GM12878 (cell line): ENCODE measurements at regions not wholly inside any gene's neighbourhood (a gene's known extent, or its start where the extent isn't known, plus 50 kb on each side); places are given as distances from the start of the nearest gene placed in this dataset.

Source experiments
- ATAC-seq: fragments of 200-7000 bp; cut with Tn5 transposase; 3 replicates; pipeline ENCODE4 v1.9.1; 2020; ENCODE audit warnings: mild to moderate bottlenecking, moderate library complexity
- BruUV-seq: library from RNA; stranded (reverse); fragments of 400-500 nt; replicated peaks from 2 replicates; lab custom pipeline; 2021; lab: Mats Ljungman, UMichigan
- CTCF ChIA-PET: fragments of 300-600 bp; sonication (Branson Sonifier 250); formaldehyde crosslinking; extraction: SDS; loops from one replicate; lab custom pipeline; 2021; ENCODE audit warnings: inconsistent platforms; lab: Yijun Ruan, JAX
- POLR2A ChIA-PET: fragments of 350-600 bp; formaldehyde crosslinking; extraction: SDS; loops from one replicate; lab custom pipeline; 2021; ENCODE audit warnings: inconsistent platforms; lab: Charles Lee
- RAD21 ChIA-PET: fragments of 300-600 bp; sonication (Branson Sonifier 250); formaldehyde crosslinking; loops from one replicate; lab custom pipeline; 2023; ENCODE audit warnings: antibody characterized with exemption; ENCODE audit not compliant: unreplicated experiment; lab: Charles Lee
- SMC1A ChIA-PET: fragments of 300-600 bp; sonication (Branson Sonifier 250); formaldehyde crosslinking; loops from one replicate; lab custom pipeline; 2023; ENCODE audit not compliant: unreplicated experiment, uncharacterized antibody; lab: Charles Lee
- DNase-seq: peaks from one replicate; pipeline ENCODE4 v3.0.0-alpha.2; 2011; ENCODE audit warnings: low read depth, low spot score
- FAIRE-seq: peaks from 3 replicates; lab custom pipeline; 2011; peaks lifted over from hg19 to GRCh38; lab: Jason Lieb, UNC
- H2AFZ ChIP-seq: 2 replicates; pipeline ENCODE4 v1.6.0; 2011; ENCODE audit warnings: low read depth, low read length, control low read depth; ENCODE audit not compliant: control insufficient read depth
- H3K27ac ChIP-seq: 2 replicates; pipeline ENCODE4 v1.5.1; 2011; ENCODE audit warnings: control low read depth; ENCODE audit not compliant: control insufficient read depth, insufficient read depth
- H3K27me3 ChIP-seq, 2 experiments: replicated peaks in 1 of 2; 2 replicates each; pipeline versions ENCODE4 v1.6.0 to v1.6.1; 2011; ENCODE audit warnings: low read length in 1 of 2; ENCODE audit not compliant: control insufficient read depth in 2 of 2, insufficient read depth in 2 of 2
- H3K36me3 ChIP-seq, 2 experiments: 2 replicates each; pipeline ENCODE4 v1.5.1; 2011; ENCODE audit warnings: low read length in 1 of 2; ENCODE audit not compliant: control insufficient read depth in 2 of 2, insufficient read depth in 2 of 2
- H3K4me1 ChIP-seq: 2 replicates; pipeline ENCODE4 v1.6.1; 2011; ENCODE audit warnings: mild to moderate bottlenecking, low read length, moderate library complexity, mixed read lengths; ENCODE audit not compliant: control insufficient read depth, insufficient read depth
- H3K4me2 ChIP-seq: 2 replicates; pipeline ENCODE4 v1.6.0; 2011; ENCODE audit warnings: control low read depth; ENCODE audit not compliant: control insufficient read depth, insufficient read depth
- H3K4me3 ChIP-seq: fragments of 200-600 bp; sonication (generic); 2 replicates; pipeline ENCODE4 v1.5.1; 2016
- H3K79me2 ChIP-seq: 2 replicates; pipeline ENCODE4 v1.6.0; 2011; ENCODE audit warnings: low read length; ENCODE audit not compliant: control insufficient read depth, insufficient read depth
- H3K9ac ChIP-seq: 2 replicates; pipeline ENCODE4 v1.8.0; 2011; ENCODE audit warnings: low read length, control low read depth, mixed read lengths; ENCODE audit not compliant: control insufficient read depth, insufficient read depth
- H3K9me3 ChIP-seq: replicated peaks from 3 replicates; pipeline ENCODE4 v1.5.1; 2011; ENCODE audit warnings: mild to moderate bottlenecking, low read length; ENCODE audit not compliant: control insufficient read depth, insufficient read depth
- H4K20me1 ChIP-seq: 2 replicates; pipeline ENCODE4 v1.6.0; 2011; ENCODE audit not compliant: control insufficient read depth, insufficient read depth
- ATF7 ChIP-seq: fragments of 450-650 bp; IDR thresholded peaks from 2 replicates; pipeline ENCODE4 v1.6.1; 2016; ENCODE audit warnings: low read depth, mild to moderate bottlenecking
- BACH1 ChIP-seq: fragments of 450-650 bp; IDR thresholded peaks from 2 replicates; pipeline ENCODE4 v1.6.1; 2017; ENCODE audit warnings: mild to moderate bottlenecking, borderline replicate concordance
- CBFB ChIP-seq: IDR thresholded peaks from 2 replicates; pipeline ENCODE4 v1.6.1; 2016; ENCODE audit warnings: antibody characterized with exemption, low read depth
- EGR1 ChIP-seq, 2 experiments: IDR thresholded peaks; 1 replicate in 1 of 2; 2 replicates in 1 of 2; pipeline ENCODE4 v1.6.1; 2011 to 2012; ENCODE audit warnings: low read depth in 2 of 2, low read length in 2 of 2, borderline replicate concordance in 1 of 2, mild to moderate bottlenecking in 1 of 2, moderate library complexity in 1 of 2
- EZH2 ChIP-seq: IDR thresholded peaks from 2 replicates; pipeline ENCODE4 v1.6.1; 2012; ENCODE audit warnings: low read depth, mild to moderate bottlenecking, control low read depth, inconsistent platforms, low read length, borderline replicate concordance; ENCODE audit not compliant: control insufficient read depth
- FOXK2 ChIP-seq: fragments of 450-650 bp; IDR thresholded peaks from 2 replicates; pipeline ENCODE4 v1.6.1; 2017; ENCODE audit warnings: mild to moderate bottlenecking, moderate library complexity
- GABPA ChIP-seq: IDR thresholded peaks from 2 replicates; pipeline ENCODE4 v1.6.1; 2014; ENCODE audit warnings: antibody characterized with exemption, low read depth, mild to moderate bottlenecking, inconsistent platforms
- HDAC2 ChIP-seq: fragments of 200-600 bp; sonication (generic); IDR thresholded peaks from 2 replicates; pipeline ENCODE4 v1.6.1; 2017
- KDM1A ChIP-seq: fragments of 200-600 bp; sonication (generic); IDR thresholded peaks from 2 replicates; pipeline ENCODE4 v1.6.1; 2016; ENCODE audit warnings: borderline replicate concordance
- MTA3 ChIP-seq: IDR thresholded peaks from 2 replicates; pipeline ENCODE4 v1.6.1; 2012; ENCODE audit warnings: low read length, inconsistent platforms, borderline replicate concordance
- MYC ChIP-seq: IDR thresholded peaks from 2 replicates; pipeline ENCODE4 v1.6.1; 2011; ENCODE audit warnings: mild to moderate bottlenecking, low read length, moderate library complexity, inconsistent platforms; ENCODE audit not compliant: insufficient read depth, insufficient replicate concordance, insufficient read length, severe bottlenecking
- NFYB ChIP-seq: IDR thresholded peaks from 2 replicates; pipeline ENCODE4 v1.6.1; 2011; ENCODE audit warnings: low read depth, mild to moderate bottlenecking, low read length, improper control_type of control experiment, moderate library complexity; ENCODE audit not compliant: insufficient read depth
- NRF1 ChIP-seq: conservative IDR thresholded peaks from 2 replicates; pipeline ENCODE4 v1.6.1; 2011; ENCODE audit warnings: mild to moderate bottlenecking, low read depth, low read length, improper control_type of control experiment
- POLR2AphosphoS5 ChIP-seq: IDR thresholded peaks from 2 replicates; pipeline ENCODE4 v1.6.1; 2011; ENCODE audit warnings: mild to moderate bottlenecking, low read length, inconsistent platforms
- STAT1 ChIP-seq: fragments of 450-650 bp; conservative IDR thresholded peaks from 2 replicates; pipeline ENCODE4 v1.6.1; 2014; ENCODE audit warnings: antibody characterized with exemption, mild to moderate bottlenecking
- STAT3 ChIP-seq: IDR thresholded peaks from 2 replicates; pipeline ENCODE4 v1.6.1; 2011; ENCODE audit warnings: low read depth, low read length, improper control_type of control experiment
- ZBED1 ChIP-seq: IDR thresholded peaks from 2 replicates; pipeline ENCODE4 v1.6.1; 2016; ENCODE audit warnings: borderline replicate concordance
- ZNF217 ChIP-seq: fragments of 450-650 bp; IDR thresholded peaks from 2 replicates; pipeline ENCODE4 v1.6.1; 2017; ENCODE audit warnings: antibody characterized with exemption, mild to moderate bottlenecking
- WGBS: methylation state at CpG from one replicate; pipeline ENCODE4 v1.1.6; 2016; ENCODE audit warnings: low lambda C conversion rate; ENCODE audit not compliant: insufficient replicate concordance, insufficient coverage; ENCODE audit errors: missing lambda C conversion rate; 5-methylcytosine and 5-hydroxymethylcytosine counted together
- in situ Hi-C: fragments of 300-500 bp; cut with MboI; formaldehyde crosslinking; loops from 9 replicates; pipeline ENCODE4 v1.14.3; 2018; ENCODE audit warnings: mixed read lengths
- intact Hi-C: fragments of 100-400 bp; cut with micrococcal nuclease; formaldehyde crosslinking; loops from one replicate; pipeline ENCODE4 v1.14.2; 2022; ENCODE audit not compliant: unreplicated experiment
- TF ChIP-seq, protein P1 (sequence below): fragments of 450-650 bp; IDR thresholded peaks from 2 replicates; pipeline ENCODE4 v1.6.1; 2017; ENCODE audit warnings: borderline replicate concordance

DNA sequence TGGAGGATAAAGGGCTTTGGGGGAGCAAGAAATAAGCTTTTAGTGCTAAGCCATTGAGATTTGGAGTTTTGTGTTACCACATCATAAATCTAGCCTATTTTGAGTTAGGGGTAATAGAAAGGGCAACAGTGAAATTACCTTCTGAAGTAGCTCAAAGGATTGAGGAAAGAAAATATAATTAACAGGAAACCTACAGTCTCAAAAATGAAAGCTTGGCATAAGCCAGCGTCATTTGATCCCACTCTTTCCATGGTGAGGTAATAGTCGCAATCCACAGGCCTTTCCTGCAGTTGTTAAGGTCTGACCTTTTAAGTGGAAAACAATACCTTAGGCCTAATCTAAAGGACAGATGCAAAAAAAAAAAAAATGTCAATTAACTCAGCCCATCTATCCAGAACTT is 182.7 kb downstream of the UXS1 start:
- H3K9me3 ChIP-seq: no peaks in the 10 kb centered on the region; the same call in 2 of the 3 replicates
- ChIA-PET RAD21 (no interaction called here), CTCF (no interaction called here), SMC1A (interaction anchor here (0.7 kb wide), 1 partner anchor 10 kb away, joined by 5 read pairs; no protein-coding TSS in a partner anchor), POLR2A (no interaction called here)
- intact Hi-C loops: no loop called here
- H3K36me3 ChIP-seq: no peaks in the 10 kb centered on the region
- no peak overlapping the region for H3K4me3 ChIP-seq
- no peaks in the 10 kb centered on the region for H3K79me2 ChIP-seq
- DNase-seq: no peak
- no peak overlapping the region for H3K27ac ChIP-seq
- TF ChIP-seq NFYB (no peak), NRF1 (no peak), CBFB (no peak), HDAC2 (no peak), STAT1 (no peak)
- ATAC-seq: no peak
- in situ Hi-C loops: no loop called here
- no peak for FAIRE-seq
- no peaks in the 10 kb centered on the region for H4K20me1 ChIP-seq
- H2AFZ ChIP-seq: no peak overlapping the region
- no TSS peak for BruUV-seq
- H3K9ac ChIP-seq: no peak overlapping the region
- WGBS: 49% methylated on average over 2 of the region's 2 CpGs
- H3K27me3 ChIP-seq: no peaks in the 10 kb centered on the region
- no peak overlapping the region for H3K4me2 ChIP-seq
- H3K4me1 ChIP-seq: no peaks in the 10 kb centered on the region

- no peaks in the 10 kb centered on the region for H3K4me1 ChIP-seq
- no peaks in the 10 kb centered on the region for H4K20me1 ChIP-seq
- ChIA-PET RAD21 (no interaction called here), POLR2A (no interaction called here), SMC1A (no interaction called here), CTCF (no interaction called here)
- no peak overlapping the region for H3K4me3 ChIP-seq
- no peak for TF ChIP-seq KDM1A
- TF ChIP-seq, protein P1, sequence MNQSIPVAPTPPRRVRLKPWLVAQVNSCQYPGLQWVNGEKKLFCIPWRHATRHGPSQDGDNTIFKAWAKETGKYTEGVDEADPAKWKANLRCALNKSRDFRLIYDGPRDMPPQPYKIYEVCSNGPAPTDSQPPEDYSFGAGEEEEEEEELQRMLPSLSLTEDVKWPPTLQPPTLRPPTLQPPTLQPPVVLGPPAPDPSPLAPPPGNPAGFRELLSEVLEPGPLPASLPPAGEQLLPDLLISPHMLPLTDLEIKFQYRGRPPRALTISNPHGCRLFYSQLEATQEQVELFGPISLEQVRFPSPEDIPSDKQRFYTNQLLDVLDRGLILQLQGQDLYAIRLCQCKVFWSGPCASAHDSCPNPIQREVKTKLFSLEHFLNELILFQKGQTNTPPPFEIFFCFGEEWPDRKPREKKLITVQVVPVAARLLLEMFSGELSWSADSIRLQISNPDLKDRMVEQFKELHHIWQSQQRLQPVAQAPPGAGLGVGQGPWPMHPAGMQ: no peak
- no peak for TF ChIP-seq EZH2
- no peak for TF ChIP-seq STAT3
- TF ChIP-seq ZNF217: no peak
- TF ChIP-seq GABPA: no peak
- no peak for TF ChIP-seq MYC
- no peak for TF ChIP-seq ZBED1
- no peak for TF ChIP-seq EGR1 (IDR thresholded peaks at IDR 0.05; ENCODE audit: borderline replicate concordance in 1 of 2, low read depth in 2 of 2, low read length in 2 of 2)
- no peak for TF ChIP-seq MTA3
- TF ChIP-seq BACH1: no peak
- no peak for TF ChIP-seq FOXK2
- no peak for TF ChIP-seq POLR2AphosphoS5
- no peak for TF ChIP-seq ATF7
- no peak for TF ChIP-seq NRF1
- in situ Hi-C loops (no loop called here), intact Hi-C loops (no loop called here)
- DNase-seq (no peak), ATAC-seq (no peak), FAIRE-seq (no peak)
- no peaks in the 10 kb centered on the region for H3K36me3 ChIP-seq
- no peak overlapping the region for H3K27ac ChIP-seq
- H3K4me2 ChIP-seq: no peak overlapping the region
- 45% methylated on average over 6 of the region's 6 CpGs for WGBS
- BruUV-seq: no TSS peak
- no peak overlapping the region for H3K9ac ChIP-seq
- no peaks in the 10 kb centered on the region for H3K79me2 ChIP-seq
- no peak overlapping the region for H2AFZ ChIP-seq
- no peaks in the 10 kb centered on the region for H3K27me3 ChIP-seq
- no peaks in the 10 kb centered on the region; the same call in 2 of the 3 replicates for H3K9me3 ChIP-seq
Observed at GRCh38 chr2:106010818-106011355, 183.2 kb downstream of the UXS1 start.
